GM19324 (cell line): ENCODE measurements at regions not wholly inside any gene's neighbourhood (a gene's known extent, or its start where the extent isn't known, plus 50 kb on each side); places are given as distances from the start of the nearest gene placed in this dataset.
A peak's percentile ranks its signal among the peaks of the same experiment; 100 is the strongest.

ENCODE experiments used
- ATAC-seq: cut with Tn5 transposase; IDR thresholded peaks from one replicate; pipeline ENCODE4 v1.9.1; 2021; ENCODE audit warnings: mild to moderate bottlenecking, moderate library complexity; ENCODE audit not compliant: unreplicated experiment, low FRiP score

GRCh38 chr4:98210281-98210680, 50.9 kb upstream of the RAP1GDS1 start:
- no peak for ATAC-seq

- no peak for ATAC-seq
These were observed 52.1 kb upstream of the RAP1GDS1 start for GRCh38 chr4:98209111-98209510.

- ATAC-seq, result peak; percentile 43
These were observed 57.0 kb upstream of the RAP1GDS1 start for GRCh38 chr4:98204236-98204553.

- ATAC-seq, result peak; percentile 79
These were observed 57.6 kb upstream of the RAP1GDS1 start for GRCh38 chr4:98203332-98204235.

- ATAC-seq, result no peak
These were observed 58.3 kb upstream of the RAP1GDS1 start for GRCh38 chr4:98202907-98203306.

GRCh38 chr4:98199247-98199646, 56.0 kb upstream of the STPG2 start:
- no peak for ATAC-seq

GRCh38 chr4:98195005-98195404, 51.7 kb upstream of the STPG2 start:
- no peak for ATAC-seq

- ATAC-seq, result no peak
These were observed 50.3 kb upstream of the STPG2 start for GRCh38 chr4:98193459-98194105.
